Activated T-cell treated with anti-CD3 and anti-CD28 coated beads, Interleukin-2, amount 50 U/mL, for 48 hours (primary cell): ENCODE measurements at regions not wholly inside any gene's neighbourhood (a gene's known extent, or its start where the extent isn't known, plus 50 kb on each side); places are given as distances from the start of the nearest gene placed in this dataset.

ENCODE experiments used
- DNase-seq, 2 experiments: peaks; one replicate each; pipeline ENCODE4 v3.0.0-alpha.2; 2020

DNA sequence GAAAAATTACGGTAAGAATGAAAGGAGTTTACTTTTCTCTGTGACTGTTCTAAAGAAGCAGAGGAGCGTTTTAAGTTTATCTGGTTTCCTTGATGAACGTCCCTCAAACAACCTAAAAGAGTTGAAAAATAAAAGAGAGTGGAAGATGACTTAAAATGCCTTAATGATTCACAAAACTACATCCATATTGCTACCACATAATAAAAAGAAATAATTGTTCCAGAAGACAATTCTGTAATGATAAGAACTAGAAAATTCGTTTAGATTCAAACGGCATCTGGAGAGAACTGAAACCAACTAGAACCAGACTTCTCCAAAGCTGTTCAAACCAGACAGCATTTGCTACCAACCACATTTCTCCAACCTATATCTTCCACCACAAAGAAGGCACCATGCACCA, 68.1 kb downstream of the TEKT4 start:
- no peak for DNase-seq

DNA sequence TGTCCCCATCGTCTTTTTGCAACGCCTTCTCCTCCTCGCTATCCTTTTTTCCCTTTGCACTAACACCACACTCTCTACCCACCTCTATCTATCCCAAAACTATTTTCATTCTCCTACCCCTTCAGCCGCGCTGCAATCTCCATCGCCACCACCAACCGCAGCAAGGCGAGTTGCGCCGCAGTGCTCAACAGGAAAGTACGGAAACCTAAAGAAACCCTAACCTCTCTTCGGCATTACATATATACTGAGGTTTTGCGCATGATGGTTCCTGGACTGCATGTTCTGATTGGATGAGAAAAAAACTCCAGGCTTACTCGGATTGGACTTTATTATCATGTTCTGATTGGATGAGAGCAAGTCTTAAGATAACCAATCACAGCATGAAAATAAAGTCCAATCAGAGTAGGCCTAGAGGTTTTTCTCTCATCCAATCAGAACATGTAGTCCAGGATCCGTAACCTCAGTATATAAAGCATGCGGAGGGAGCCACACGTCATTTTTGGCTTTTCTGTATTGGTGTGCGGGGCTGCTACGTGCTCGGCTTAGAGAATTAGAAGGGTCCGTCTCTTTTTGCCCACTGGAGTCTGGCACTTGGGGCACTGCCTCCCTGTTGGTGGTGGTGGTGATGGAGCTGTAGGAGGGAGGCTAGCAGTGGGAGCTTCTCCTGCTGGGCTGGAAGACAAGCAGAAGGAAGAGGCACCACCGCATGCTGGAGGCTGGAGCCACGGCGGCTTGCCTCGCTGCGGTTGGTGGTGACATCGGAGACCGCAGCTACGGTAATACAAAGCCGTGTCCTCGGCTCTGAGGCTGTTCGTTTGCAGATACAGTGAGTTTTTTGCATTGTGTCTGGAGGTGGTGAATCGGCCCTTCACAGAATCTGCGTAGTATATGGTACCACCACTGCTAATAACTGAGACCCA, 76.1 kb downstream of the TEKT4 start:
- no peak for DNase-seq

DNA sequence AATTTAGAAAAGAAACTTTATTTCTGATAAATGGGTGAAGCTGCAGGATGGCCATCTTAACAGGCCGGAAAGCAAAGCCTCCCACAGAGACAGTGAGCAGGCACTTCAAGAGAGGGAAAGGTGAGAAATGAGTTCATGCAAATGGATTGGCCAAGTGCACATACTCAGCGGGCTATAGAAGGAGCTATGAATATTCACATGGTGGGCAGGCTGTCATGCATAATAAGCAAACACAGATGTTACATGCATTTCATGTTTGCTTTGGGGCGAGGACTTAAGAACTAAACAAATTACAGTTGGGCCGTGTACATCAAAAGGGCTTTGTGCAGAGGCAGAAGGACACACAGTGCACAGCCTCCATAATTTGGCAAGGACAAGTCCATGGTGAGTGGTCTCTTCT, 69.8 kb upstream of the MAL start:
- DNase-seq = no peak

DNA sequence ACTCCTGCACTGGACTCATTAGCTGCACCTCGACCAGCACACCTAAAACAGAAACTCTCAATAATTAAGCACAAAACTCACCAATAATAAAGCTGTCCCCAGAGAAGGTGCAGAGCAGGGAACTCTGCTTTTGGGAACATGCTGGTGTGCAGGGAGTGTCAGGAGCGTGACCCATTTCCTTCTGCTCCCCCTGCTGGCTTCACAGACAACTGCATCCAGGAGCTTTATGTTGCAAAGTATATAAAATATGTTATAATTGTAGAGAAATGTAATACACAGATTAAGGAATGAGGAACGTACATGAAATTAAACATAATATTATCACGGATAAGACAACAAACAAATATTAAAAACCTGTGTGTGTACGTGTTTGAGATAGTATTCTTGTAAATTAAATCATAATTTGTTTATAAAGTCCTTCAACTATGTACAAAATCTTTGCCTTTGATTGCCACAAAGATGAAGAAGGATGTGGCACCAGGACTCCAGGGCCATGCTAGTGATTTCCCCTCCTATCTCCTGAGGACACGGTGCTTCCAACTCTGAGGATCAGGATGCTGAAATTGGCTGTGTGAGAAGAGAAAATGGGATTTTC, 68.6 kb upstream of the MAL start:
- DNase-seq = peak; percentile 46 to 52

DNA sequence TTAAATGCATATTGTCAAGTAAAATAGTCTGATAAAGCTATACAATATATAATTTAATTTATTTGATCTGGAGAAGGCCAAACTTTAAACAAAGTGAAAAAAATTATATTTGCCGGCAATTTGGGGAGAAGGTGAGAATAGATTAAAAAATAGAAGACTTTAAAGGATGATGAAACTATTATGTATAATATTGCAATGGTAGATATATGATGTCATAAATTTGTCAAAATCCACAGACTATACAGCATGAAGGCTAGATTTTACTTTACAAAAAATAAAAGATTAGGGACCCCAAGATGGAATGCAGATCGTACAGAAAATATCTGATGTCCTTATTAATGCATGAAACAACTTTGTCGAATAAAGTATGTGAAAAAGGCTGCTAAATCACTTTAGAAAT, 67.3 kb upstream of the MAL start:
- no peak for DNase-seq

DNA sequence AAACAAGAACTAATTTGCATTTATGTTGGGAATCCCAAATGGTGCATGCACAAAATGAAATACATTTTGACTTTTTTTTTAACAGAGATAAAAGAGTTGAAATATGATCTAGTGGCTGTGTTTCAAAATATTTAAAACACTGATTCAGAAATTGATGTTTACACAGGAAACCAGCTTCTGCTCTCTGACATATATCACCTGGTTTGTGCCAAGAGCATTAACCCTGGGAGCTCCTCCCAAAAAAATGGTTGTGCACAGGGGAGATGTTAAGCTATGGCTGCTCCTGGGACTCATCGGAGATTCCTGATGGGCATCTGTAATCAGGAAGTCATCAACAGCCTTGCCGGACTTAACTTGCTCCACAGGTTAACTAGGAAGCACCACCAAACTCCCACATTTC, 65.2 kb upstream of the MAL start:
- DNase-seq = no peak

DNA sequence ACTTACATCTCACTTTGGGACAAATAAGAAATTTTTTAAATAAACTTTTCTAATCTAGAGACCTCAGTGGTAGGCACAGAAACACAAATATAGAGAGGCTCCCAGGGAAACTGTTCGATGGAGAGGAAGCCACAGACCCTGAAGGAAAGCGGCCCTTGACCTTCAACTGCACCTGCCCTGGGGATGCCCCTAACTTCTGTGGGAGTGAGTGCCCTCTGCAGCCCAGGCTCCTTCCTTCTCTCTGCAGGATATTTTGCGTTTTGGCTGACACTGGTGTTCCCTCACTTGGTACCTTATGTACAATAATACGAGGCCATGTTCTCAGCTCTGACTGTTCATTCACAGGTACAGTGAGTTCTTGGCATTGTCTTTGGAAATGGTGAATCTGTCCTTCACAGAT, 64.8 kb upstream of the MAL start:
- DNase-seq = no peak

DNA sequence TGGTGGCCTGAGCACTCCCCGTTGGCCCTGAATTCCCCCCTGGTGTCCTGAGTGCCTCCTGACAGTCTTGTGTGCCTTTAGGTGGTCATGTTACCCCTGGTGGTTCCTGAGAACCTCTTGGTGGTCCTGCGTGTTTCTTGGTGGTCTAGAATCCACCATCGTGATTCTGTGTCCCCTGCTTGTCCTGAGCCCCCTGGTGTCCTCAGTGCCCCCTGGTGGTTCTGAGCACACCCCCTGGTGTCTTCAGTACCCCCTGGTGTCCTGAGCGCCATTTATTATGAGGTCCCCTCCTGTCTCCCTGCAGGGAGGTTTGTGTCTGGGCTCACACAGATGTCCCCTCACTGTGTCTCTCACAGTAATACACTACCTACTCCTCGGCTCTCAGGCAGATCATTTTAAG, 61.3 kb upstream of the MAL start:
- DNase-seq = no peak

DNA sequence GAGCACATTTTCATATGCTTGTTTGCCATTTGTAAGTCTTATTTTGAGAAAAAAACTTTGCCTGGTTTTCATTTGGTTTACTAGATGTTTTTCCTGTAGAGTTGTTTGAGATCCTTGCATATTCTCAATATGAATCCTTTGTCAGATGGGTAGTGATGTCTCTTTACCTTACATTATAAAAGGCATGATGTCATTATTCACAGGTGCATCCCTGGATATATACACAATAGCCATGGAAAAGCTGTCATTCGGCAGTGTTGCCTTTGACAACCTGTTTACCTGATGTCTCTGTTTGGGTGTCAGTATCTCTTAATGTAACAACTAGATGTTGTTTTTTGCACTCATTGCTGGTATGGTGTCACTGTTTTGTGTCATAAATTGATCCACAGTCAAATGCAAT, 58.8 kb upstream of the MAL start:
- no peak for DNase-seq

DNA sequence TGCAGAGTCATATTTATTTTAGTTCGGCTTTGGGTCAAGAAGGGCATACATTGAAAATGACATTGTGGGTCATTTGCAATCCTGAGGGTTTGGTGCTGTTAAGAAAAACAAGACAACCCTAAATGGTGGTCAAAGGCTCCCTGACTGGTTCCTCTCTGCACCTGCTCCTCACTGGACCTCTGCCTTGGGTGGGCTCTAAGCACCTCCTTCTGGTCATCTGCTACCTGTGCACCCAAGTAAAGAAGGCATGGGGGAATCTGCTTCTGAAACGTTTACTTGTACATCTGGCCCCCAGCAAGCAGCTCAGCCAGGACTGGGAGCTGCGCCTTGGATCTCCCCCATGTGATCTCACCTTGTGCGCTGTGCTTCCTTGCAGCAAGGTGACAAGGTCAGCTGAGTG, 55.2 kb upstream of the MAL start:
- DNase-seq = no peak
